ENCODE measurements at regions not wholly inside any gene's neighbourhood (a gene's known extent, or its start where the extent isn't known, plus 50 kb on each side); places are given as distances from the start of the nearest gene placed in this dataset.

DNA sequence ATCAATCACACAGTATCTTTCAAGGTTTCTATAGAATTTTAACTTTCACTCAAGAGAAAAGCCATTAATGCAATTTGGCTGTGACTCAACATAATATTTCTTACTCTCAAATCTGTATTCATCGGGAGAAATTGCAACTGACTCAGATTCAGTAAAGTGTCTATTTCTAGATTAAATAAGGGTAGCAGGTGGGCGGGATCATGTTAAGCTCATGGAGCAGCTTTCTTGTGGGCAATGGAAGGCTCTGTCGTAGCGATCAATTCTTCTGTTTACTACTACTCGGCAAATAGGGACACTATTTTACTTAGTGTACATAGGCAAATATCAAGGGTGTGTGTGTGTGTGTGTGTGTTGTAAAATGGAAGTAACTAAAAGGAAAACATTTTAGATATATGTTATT lies 423.6 kb upstream of the NEGR1 start:
- FAIRE-seq (no peak), DNase-seq (ENCODE audit: insufficient read length, low spot score) (no peak)
- TF ChIP-seq POU2F2 (IDR thresholded peaks at IDR 0.05; ENCODE audit: low read depth, low read length) (no peak), PAX5 (IDR thresholded peaks at IDR 0.05; ENCODE audit: insufficient read depth, low read length, severe bottlenecking) (no peak), POLR2AphosphoS5 (IDR thresholded peaks at IDR 0.05; ENCODE audit: low read depth, low read length) (no peak), SPI1 (IDR thresholded peaks at IDR 0.05; ENCODE audit: low read depth, low read length) (no peak), TAF1 (IDR thresholded peaks at IDR 0.05; ENCODE audit: low read depth, low read length) (no peak), POLR2A (IDR thresholded peaks at IDR 0.05; ENCODE audit: low read depth, low read length) (no peak)

- TF ChIP-seq SPI1 (IDR thresholded peaks at IDR 0.05; ENCODE audit: low read depth, low read length) (no peak), TAF1 (IDR thresholded peaks at IDR 0.05; ENCODE audit: low read depth, low read length) (no peak), POLR2A (IDR thresholded peaks at IDR 0.05; ENCODE audit: low read depth, low read length) (no peak), PAX5 (IDR thresholded peaks at IDR 0.05; ENCODE audit: insufficient read depth, low read length, severe bottlenecking) (no peak), POLR2AphosphoS5 (IDR thresholded peaks at IDR 0.05; ENCODE audit: low read depth, low read length) (no peak), POU2F2 (IDR thresholded peaks at IDR 0.05; ENCODE audit: low read depth, low read length) (no peak)
- no peak for FAIRE-seq
These were observed 422.6 kb upstream of the NEGR1 start for GRCh38 chr1:72704841-72705477.

DNA sequence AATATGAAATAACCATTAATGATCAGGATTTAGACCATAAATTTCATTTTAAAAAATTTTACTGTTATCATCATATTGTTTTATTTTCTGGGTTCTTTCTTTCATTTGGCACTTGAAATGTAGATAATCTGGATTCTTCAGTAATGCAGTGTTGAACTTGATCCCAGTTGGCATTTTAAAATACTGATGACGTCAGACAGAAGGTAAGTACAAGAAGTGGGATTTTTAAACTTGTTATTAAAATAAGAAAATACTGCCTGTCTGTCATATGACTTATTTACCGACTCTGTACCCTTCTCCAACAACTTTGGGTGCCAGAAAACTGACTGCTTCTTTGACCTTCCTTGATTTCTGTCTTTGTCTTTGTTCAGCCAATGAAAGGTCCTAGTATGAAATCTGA lies 415.1 kb upstream of the NEGR1 start:
- DNase-seq (ENCODE audit: insufficient read length, low spot score): no peak
- TF ChIP-seq POLR2AphosphoS5 (IDR thresholded peaks at IDR 0.05; ENCODE audit: low read depth, low read length): no peak
- no peak for TF ChIP-seq POU2F2 (IDR thresholded peaks at IDR 0.05; ENCODE audit: low read depth, low read length)
- TF ChIP-seq TAF1 (IDR thresholded peaks at IDR 0.05; ENCODE audit: low read depth, low read length): no peak
- no peak for TF ChIP-seq SPI1 (IDR thresholded peaks at IDR 0.05; ENCODE audit: low read depth, low read length)
- TF ChIP-seq PAX5 (IDR thresholded peaks at IDR 0.05; ENCODE audit: insufficient read depth, low read length, severe bottlenecking): no peak
- no peak for TF ChIP-seq POLR2A (IDR thresholded peaks at IDR 0.05; ENCODE audit: low read depth, low read length)
- FAIRE-seq: no peak

More at GRCh38 chr1:72704841-72705477, 422.6 kb upstream of the NEGR1 start:
- DNase-seq (ENCODE audit: insufficient read length, low spot score): no peak

DNA sequence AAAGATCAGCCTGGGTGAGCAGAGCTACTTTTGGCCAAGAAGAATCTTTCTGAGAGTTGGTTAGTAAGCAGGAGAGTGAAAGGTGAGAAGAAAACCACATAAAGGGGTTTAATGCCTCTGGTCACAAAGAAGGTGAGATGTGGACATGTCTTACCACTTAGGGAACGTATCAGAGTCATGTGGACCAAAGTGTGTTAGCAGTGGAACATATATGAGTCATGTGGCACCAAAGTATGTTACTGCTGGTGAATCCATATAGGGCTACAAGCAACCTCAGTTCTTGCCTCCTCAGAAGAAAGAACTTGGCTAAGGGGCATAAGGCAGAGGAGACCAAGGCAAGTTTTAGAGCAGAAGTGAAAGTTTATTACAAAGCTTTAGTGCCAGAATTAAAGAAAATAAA lies 411.6 kb upstream of the NEGR1 start:
- no peak for FAIRE-seq
- DNase-seq (ENCODE audit: insufficient read length, low spot score): no peak
- TF ChIP-seq PAX5 (IDR thresholded peaks at IDR 0.05; ENCODE audit: insufficient read depth, low read length, severe bottlenecking): no peak
- TF ChIP-seq POLR2AphosphoS5 (IDR thresholded peaks at IDR 0.05; ENCODE audit: low read depth, low read length): no peak
- TF ChIP-seq POLR2A (IDR thresholded peaks at IDR 0.05; ENCODE audit: low read depth, low read length): no peak
- no peak for TF ChIP-seq SPI1 (IDR thresholded peaks at IDR 0.05; ENCODE audit: low read depth, low read length)
- no peak for TF ChIP-seq POU2F2 (IDR thresholded peaks at IDR 0.05; ENCODE audit: low read depth, low read length)
- no peak for TF ChIP-seq TAF1 (IDR thresholded peaks at IDR 0.05; ENCODE audit: low read depth, low read length)

DNA sequence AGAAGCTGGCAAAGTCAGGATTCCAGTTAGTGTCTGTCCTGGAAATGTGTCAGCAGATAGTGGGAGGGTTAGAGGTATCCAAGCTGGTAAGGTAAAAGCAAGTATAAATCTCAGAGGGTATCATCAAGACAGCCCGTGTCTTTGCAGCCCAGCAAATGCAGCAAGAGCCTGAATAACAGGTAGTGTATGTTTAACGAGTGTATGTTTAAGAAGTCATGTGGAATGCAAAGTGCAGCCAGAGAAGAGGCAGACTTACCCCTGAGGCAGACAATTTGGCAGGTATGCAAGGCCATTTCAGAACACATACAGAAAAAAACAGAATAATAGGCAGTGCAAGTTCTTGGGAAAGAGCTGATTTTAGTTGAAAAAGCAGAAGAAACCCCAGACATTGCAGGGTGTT lies 411.0 kb upstream of the NEGR1 start:
- TF ChIP-seq POLR2AphosphoS5 (IDR thresholded peaks at IDR 0.05; ENCODE audit: low read depth, low read length) (no peak), SPI1 (IDR thresholded peaks at IDR 0.05; ENCODE audit: low read depth, low read length) (no peak), PAX5 (IDR thresholded peaks at IDR 0.05; ENCODE audit: insufficient read depth, low read length, severe bottlenecking) (no peak), POU2F2 (IDR thresholded peaks at IDR 0.05; ENCODE audit: low read depth, low read length) (no peak), POLR2A (IDR thresholded peaks at IDR 0.05; ENCODE audit: low read depth, low read length) (no peak), TAF1 (IDR thresholded peaks at IDR 0.05; ENCODE audit: low read depth, low read length) (no peak)
- no peak for DNase-seq (ENCODE audit: insufficient read length, low spot score)
- FAIRE-seq: no peak

DNA sequence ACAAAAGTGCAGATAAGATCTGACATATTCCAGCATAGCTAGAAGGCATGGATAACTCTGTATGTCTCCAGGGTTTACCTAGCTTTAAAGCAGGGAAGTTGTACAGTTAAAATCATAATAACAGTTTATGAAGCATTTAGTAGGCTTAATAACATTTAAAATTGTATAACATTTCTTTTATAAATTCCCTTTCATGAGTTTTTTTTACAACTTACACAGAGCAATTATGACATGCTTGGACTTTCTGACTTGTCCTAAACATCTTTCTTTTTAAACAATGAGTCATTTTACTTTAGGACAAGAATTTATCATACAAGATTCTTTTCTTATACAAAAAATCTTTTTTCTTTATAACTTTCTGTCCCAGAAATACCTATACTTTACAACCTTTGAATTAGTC lies 408.5 kb upstream of the NEGR1 start:
- no peak for FAIRE-seq
- DNase-seq (ENCODE audit: insufficient read length, low spot score): no peak
- TF ChIP-seq POLR2AphosphoS5 (IDR thresholded peaks at IDR 0.05; ENCODE audit: low read depth, low read length) (no peak), PAX5 (IDR thresholded peaks at IDR 0.05; ENCODE audit: insufficient read depth, low read length, severe bottlenecking) (no peak), POLR2A (IDR thresholded peaks at IDR 0.05; ENCODE audit: low read depth, low read length) (no peak), SPI1 (IDR thresholded peaks at IDR 0.05; ENCODE audit: low read depth, low read length) (no peak), POU2F2 (IDR thresholded peaks at IDR 0.05; ENCODE audit: low read depth, low read length) (no peak), TAF1 (IDR thresholded peaks at IDR 0.05; ENCODE audit: low read depth, low read length) (no peak)

- FAIRE-seq (no peak), DNase-seq (ENCODE audit: insufficient read length, low spot score) (no peak)
- no peak for TF ChIP-seq TAF1 (IDR thresholded peaks at IDR 0.05; ENCODE audit: low read depth, low read length)
- no peak for TF ChIP-seq PAX5 (IDR thresholded peaks at IDR 0.05; ENCODE audit: insufficient read depth, low read length, severe bottlenecking)
- TF ChIP-seq POLR2A (IDR thresholded peaks at IDR 0.05; ENCODE audit: low read depth, low read length): no peak
- TF ChIP-seq POU2F2 (IDR thresholded peaks at IDR 0.05; ENCODE audit: low read depth, low read length): no peak
- TF ChIP-seq SPI1 (IDR thresholded peaks at IDR 0.05; ENCODE audit: low read depth, low read length): no peak
- no peak for TF ChIP-seq POLR2AphosphoS5 (IDR thresholded peaks at IDR 0.05; ENCODE audit: low read depth, low read length)
These were observed 396.3 kb upstream of the NEGR1 start for GRCh38 chr1:72678683-72679082.

DNA sequence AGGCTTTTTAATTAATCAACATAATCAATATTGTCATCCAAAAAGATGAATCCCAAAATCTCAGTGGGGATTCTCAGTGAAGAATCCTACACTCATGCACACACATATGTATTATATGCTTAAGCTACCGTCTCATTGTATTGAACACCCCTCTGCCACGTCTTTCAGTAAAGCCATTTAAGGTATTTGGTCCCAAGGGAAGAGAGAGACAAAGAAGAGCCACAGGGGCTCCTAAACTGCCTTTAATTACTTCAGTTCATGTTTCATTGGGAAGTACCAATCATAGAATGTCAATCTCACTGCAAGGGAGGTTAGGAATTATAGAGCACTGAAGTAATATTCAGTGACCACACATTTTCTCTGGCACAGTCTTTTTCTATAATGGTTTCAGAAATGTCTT lies 388.6 kb upstream of the NEGR1 start:
- no peak for TF ChIP-seq PAX5 (IDR thresholded peaks at IDR 0.05; ENCODE audit: insufficient read depth, low read length, severe bottlenecking)
- no peak for TF ChIP-seq SPI1 (IDR thresholded peaks at IDR 0.05; ENCODE audit: low read depth, low read length)
- no peak for TF ChIP-seq POLR2AphosphoS5 (IDR thresholded peaks at IDR 0.05; ENCODE audit: low read depth, low read length)
- TF ChIP-seq TAF1 (IDR thresholded peaks at IDR 0.05; ENCODE audit: low read depth, low read length): no peak
- no peak for TF ChIP-seq POLR2A (IDR thresholded peaks at IDR 0.05; ENCODE audit: low read depth, low read length)
- no peak for TF ChIP-seq POU2F2 (IDR thresholded peaks at IDR 0.05; ENCODE audit: low read depth, low read length)
- DNase-seq (ENCODE audit: insufficient read length, low spot score) (no peak), FAIRE-seq (no peak)

- TF ChIP-seq TAF1 (IDR thresholded peaks at IDR 0.05; ENCODE audit: low read depth, low read length) (no peak), POLR2AphosphoS5 (IDR thresholded peaks at IDR 0.05; ENCODE audit: low read depth, low read length) (no peak), POLR2A (IDR thresholded peaks at IDR 0.05; ENCODE audit: low read depth, low read length) (no peak), PAX5 (IDR thresholded peaks at IDR 0.05; ENCODE audit: insufficient read depth, low read length, severe bottlenecking) (no peak), SPI1 (IDR thresholded peaks at IDR 0.05; ENCODE audit: low read depth, low read length) (no peak), POU2F2 (IDR thresholded peaks at IDR 0.05; ENCODE audit: low read depth, low read length) (no peak)
- no peak for FAIRE-seq
- no peak for DNase-seq (ENCODE audit: insufficient read length, low spot score)
These were observed 380.6 kb upstream of the NEGR1 start for GRCh38 chr1:72662918-72663317.
